DMS153 treated with DMSO at 0.1 percent for 48 hours (cell line): ENCODE measurements at regions not wholly inside any gene's neighbourhood (a gene's known extent, or its start where the extent isn't known, plus 50 kb on each side); places are given as distances from the start of the nearest gene placed in this dataset.
A peak's percentile ranks its signal among the peaks of the same experiment; 100 is the strongest.
"Not testable (repeated sequence)": the region's sequence is repeated elsewhere in the genome, so short reads cannot be mapped to it uniquely, and the experiment has no call there.

Source experiments
- DNase-seq: peaks from one replicate; lab custom pipeline; 2025; ENCODE audit not compliant: unreplicated experiment; lab: John Stamatoyannopoulos, UW

DNA sequence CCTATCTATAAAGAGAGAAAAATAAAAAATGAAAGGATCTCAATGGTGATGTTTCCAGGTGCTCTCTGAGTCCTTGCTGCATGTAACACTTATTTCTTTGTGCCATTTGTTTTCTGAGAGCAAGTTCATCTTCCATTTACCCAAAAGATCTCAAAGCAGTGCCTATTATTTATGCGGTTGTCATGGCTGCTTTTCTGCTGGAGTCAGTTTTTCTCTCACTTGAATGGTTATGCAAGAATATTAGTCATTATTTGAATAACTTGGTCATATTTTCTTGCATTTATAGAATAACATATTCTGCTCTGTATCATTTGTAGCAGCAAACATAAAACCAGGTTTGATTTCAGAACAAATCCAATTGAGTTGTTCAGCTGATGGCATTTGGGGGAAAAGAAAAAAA is 141.8 kb upstream of the G2E3 start:
- DNase-seq, result no peak

DNA sequence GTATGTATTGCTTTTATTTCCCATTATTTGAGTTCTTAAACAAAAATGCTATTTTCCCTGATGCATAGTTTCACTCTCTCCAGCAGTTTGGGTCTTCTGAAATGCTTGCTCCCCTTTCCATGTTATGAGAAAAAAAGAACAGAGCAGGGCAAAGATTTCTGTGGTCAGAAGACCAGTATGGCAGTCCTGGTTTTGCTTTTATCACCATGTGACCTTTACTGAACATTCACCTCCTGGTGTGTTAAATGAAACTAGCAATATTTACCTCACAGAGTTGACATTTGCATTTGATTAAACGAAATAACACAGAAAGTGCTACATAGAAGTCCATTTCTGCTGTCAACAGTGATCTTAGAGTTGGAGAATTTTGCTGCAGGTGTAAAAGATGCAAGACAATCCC is 141.0 kb upstream of the G2E3 start:
- DNase-seq, result no peak

GRCh38 chr14:30419037-30419436 is 139.9 kb upstream of the G2E3 start:
- DNase-seq, result no peak

DNA sequence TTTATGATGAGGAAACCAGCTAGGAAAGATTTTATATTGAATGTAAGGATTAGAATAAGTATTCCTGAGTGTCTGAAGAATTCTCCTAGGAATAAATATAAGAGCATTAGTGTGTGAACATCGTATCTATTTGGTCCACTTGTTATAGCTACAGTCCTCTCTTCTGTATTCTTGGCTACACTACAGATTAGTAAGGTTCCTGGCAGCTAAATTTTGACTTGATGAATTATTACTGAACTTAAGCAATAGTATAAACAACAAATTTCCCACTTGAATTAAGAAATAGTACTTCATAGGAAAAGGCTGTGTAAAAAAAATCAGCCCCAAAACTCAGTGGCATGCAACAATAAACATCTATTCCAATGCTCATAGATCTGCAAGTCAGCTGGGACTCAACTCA is 138.4 kb upstream of the G2E3 start:
- no peak for DNase-seq

DNA sequence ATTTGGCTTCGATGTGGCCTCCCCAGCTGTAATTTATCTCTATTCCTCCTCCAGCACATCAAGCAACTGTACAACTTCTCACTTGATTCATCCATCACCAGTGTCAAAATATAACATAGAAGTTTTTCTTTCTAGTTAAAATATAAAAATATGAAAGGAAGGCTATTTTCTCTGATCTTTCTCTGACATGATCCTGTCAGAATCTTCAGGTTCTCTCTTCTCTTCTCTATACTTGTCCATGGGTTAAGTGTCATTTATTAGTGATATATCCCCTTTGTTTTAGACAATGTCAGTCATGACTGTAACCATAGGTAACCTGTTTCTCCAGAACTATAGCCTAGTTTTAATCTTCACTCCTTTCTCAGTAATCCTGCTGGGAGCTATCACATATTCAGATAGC is 132.5 kb upstream of the G2E3 start:
- no peak for DNase-seq

GRCh38 chr14:30427401-30427800 is 131.6 kb upstream of the G2E3 start:
- DNase-seq, result no peak

- no peak for DNase-seq
Observed at GRCh38 chr14:30427846-30428245, 131.1 kb upstream of the G2E3 start.

- no peak for DNase-seq
Observed at GRCh38 chr14:30431552-30431951, 127.4 kb upstream of the G2E3 start.

- DNase-seq, result no peak
Observed at GRCh38 chr14:30440961-30441360, 118.0 kb upstream of the G2E3 start.

DNA sequence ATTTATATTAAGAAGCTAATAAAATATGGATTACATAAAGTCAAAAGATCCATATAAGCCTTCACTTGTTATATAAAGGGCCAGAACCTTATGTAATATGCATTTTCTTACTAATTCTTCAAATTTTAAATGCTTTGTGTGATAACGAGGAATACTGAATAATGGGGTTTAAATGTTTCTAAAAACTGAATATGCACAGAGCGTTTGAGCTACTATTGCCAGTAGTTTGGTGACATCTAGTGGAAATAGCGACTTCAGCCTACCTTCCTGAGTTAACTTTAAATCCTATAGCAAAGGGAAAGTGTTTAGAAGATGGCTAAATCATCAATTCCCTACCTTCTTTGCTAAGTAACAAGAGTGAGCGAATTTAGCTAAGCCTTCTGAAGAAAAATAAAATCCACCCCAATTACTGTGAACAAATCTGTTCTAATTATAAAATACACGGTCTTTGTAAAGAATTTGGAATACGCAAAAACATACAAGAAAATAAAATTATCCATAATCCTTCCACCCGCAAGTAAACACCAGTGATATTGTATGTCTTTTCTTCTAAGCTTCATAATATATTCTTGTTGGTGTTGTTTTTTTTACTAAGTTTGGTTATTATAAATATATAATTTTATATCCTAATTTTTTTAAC is 115.5 kb upstream of the G2E3 start:
- DNase-seq, result peak; percentile 65

GRCh38 chr14:30444451-30444850 is 114.5 kb upstream of the G2E3 start:
- DNase-seq, result no peak

GRCh38 chr14:30445011-30445793 is 113.8 kb upstream of the G2E3 start:
- DNase-seq, result no peak

GRCh38 chr14:30445852-30446251 is 113.1 kb upstream of the G2E3 start:
- DNase-seq, result no peak

GRCh38 chr14:30450631-30451545 is 108.1 kb upstream of the G2E3 start:
- DNase-seq, result no peak

GRCh38 chr14:30456296-30456695 is 102.7 kb upstream of the G2E3 start:
- DNase-seq, result no peak

- no peak for DNase-seq
Observed at GRCh38 chr14:30462358-30462757, 96.6 kb upstream of the G2E3 start.

DNA sequence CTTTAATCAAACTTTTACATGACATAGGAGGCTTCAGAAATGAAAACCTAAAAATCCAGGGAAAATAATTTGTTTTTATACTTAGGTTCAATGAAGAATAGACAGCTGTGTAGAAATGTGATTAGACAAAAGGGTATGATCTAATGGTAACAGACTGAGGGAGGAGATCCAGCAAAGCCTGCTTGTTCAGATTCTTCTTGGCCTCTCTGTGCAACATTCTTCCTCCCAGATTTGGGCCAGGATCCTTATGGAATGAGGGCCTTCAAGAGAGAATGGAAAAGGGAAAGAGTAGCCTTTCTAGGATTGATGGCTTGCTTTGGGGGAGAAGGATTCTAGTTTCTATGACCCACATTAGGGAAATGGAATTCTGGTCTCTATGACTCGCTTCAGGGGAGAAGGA is 94.5 kb upstream of the G2E3 start:
- no peak for DNase-seq

DNA sequence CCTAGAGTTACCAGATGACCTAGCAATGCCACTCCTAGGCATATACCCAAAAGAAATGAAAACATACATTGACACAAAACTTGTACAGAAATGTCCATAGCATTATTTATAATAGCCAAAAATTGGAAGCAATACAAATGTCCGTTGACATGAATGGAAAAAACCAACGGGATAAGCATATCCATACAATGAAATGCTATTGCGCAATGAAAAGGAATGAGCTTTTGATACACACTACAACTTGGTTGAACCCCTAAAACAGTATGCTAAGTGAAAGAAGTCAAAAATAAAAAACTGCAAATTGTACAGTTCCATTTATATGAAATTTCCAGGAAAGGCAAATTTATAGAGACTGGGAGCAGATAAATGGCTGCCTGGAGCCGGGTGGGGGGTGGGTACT is 90.6 kb upstream of the G2E3 start:
- no peak for DNase-seq

DNA sequence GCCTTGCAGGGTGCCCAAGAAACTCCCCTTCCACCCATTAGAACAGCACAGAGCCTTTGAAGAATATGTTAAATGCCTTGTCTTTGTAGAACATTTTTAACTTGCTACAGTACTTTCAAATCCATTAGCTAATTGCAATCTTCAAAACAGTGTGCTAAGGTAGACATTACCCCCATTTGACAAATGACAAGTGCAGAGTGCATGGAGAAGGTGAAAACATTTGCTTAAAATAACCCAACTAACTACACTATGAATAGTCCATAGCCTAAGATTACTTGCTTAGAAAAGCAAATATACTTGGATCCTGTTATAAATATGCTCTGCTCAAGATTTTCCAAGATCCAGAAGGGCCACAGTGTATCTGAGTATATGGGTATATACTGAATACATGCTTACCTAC is 87.0 kb upstream of the G2E3 start:
- DNase-seq, result no peak

DNA sequence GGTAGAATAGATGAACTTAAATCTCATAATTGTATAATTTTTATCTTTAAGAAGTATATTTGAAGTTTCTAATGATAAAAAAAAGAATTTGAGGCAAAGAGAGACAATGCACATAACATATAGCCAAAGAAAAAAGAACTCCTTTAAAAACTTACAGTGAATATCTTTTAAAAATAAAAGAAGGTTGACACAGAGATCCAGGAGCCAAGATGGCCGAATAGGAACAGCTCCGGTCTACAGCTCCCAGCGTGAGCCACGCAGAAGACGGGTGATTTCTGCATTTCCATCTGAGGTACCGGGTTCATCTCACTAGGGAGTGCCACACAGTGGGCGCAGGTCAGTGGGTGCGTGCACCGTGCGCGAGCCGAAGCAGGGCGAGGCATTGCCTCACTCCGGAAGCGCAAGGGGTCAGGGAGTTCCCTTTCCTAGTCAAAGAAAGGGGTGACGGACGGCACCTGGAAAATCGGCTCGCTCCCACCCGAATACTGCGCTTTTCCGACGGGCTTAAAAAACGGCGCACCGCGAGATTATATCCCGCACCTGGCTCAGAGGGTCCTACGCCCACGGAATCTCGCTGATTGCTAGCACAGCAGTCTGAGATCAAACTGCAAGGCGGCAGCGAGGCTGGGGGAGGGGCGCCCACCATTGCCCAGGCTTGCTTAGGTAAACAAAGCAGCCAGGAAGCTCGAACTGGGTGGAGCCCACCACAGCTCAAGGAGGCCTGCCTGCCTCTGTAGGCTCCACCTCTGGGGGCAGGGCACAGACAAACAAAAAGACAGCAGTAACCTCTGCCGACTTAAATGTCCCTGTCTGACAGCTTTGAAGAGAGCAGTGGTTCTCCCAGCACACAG is 84.9 kb upstream of the G2E3 start:
- not testable (repeated sequence) for DNase-seq

DNA sequence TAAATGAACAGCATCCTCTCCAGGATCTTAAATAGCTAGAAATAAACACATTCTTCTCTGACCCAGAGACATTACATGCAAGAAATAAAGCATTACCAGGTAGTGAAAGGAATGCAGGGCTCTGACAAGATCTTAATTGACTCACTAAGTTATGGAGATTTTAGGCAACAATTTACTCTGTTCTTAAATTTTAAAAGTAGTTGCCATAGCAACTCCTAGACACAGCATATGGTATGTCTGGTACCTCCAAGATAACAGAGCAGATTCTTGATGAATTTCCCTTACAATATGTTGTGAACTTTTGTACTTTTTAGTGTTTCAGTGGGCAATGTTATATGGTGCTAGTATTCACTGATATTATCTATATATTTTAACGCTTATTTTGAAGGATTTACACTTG is 76.7 kb upstream of the G2E3 start:
- no peak for DNase-seq
